GM20000 (cell line): ENCODE measurements at regions not wholly inside any gene's neighbourhood (a gene's known extent, or its start where the extent isn't known, plus 50 kb on each side); places are given as distances from the start of the nearest gene placed in this dataset.

Experiments used
- DNase-seq: peaks from one replicate; pipeline ENCODE4 v3.0.0; 2012; ENCODE audit warnings: low spot score
- CTCF ChIP-seq: IDR thresholded peaks from 2 replicates; pipeline ENCODE4 v1.5.1; 2012; ENCODE audit warnings: mild to moderate bottlenecking, control low read depth; ENCODE audit errors: extremely low read depth, missing control alignments

DNA sequence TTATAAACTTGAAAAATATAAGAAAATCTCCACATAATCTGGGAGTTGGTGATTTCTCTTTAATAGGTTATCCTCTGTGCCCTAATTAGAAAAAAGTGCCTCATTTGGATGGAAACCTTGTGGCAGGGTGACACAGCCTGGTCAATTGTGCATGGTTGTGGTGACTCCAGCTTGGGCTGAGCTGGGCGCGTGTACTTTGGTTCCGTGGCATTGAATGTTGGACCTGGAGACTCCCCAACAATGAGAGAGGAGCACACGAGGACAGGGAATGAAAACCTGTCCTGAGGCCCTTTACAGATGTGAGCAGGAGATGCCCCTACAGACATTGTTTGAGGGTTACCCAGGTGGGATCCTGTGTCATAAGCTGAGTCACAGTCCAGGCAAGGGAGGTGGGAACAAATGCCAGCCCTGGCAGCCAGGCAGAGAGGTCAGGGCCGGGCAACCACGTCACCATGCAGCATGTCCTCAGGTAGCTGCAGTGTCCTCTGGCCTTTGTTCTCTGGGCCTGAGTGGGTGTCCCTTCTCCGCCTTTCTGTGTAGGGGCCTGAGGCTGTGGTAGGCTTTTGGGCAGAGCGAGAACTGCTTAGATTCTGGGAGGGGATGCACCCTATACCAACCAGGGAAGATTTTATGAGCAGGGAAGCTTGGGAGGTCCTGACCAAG lies 147.4 kb upstream of the TBX20 start:
- no peak for DNase-seq
- TF ChIP-seq CTCF: no peak

- TF ChIP-seq CTCF: no peak
- DNase-seq: no peak
These were observed 145.9 kb upstream of the TBX20 start for GRCh38 chr7:35399840-35400239.

DNA sequence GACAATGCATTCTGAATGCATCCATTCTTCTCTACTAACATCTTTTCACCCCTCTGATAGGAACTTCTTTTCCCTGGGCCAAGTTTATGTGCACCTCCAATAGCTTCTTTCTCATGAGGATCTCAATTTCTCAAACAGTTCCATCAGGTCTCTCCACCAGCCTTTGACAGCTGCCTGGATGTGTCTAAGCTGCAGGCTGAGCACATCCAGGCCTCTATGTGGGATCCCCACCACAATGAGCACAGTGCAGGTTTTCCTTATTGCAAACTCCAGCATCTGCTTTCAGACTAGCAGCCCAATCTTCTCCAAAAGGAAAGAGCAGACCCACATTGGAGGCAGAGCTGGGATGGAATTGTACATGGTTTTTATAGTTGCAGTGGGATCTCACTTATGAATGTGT lies 145.3 kb upstream of the TBX20 start:
- DNase-seq: no peak
- TF ChIP-seq CTCF: no peak

GRCh38 chr7:35398518-35398917 lies 144.6 kb upstream of the TBX20 start:
- no peak for DNase-seq
- TF ChIP-seq CTCF: no peak

- no peak for DNase-seq
- TF ChIP-seq CTCF: no peak
These were observed 136.2 kb upstream of the TBX20 start for GRCh38 chr7:35390146-35390545.

DNA sequence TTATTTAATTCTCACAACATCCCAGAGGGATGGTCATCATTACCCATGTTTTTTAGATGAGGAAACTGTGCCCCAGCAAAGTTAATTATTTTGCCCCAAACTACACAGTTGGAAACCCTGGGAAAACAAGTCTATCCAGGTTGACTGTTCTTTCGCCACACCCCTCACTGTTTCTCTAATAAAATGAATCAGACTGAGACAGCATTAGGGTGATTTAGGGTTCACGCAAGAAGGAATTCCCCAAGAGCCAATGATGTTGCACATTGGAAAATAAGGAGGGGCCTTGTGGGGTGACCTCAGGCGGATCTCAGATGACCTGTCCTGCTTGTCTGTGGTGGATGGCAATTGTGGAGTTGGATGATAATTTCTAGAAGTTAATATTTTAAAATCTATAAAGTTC lies 135.7 kb upstream of the TBX20 start:
- no peak for DNase-seq
- no peak for TF ChIP-seq CTCF

GRCh38 chr7:35386816-35387706 lies 133.2 kb upstream of the TBX20 start:
- TF ChIP-seq CTCF: no peak
- no peak for DNase-seq
